Left ventricle myocardium inferior (tissue), 1 donor: ENCODE measurements at regions not wholly inside any gene's neighbourhood (a gene's known extent, or its start where the extent isn't known, plus 50 kb on each side); places are given as distances from the start of the nearest gene placed in this dataset.

Source experiments
- DNase-seq: peaks from one replicate; pipeline ENCODE4 v3.0.0-alpha.2; 2020
- H3K27ac ChIP-seq: fragments of 200-600 bp; replicated peaks from 2 replicates; pipeline ENCODE4 v1.8.0; 2021
- H3K27me3 ChIP-seq: fragments of 200-600 bp; 2 replicates; pipeline ENCODE4 v1.8.0; 2021; ENCODE audit warnings: low read depth
- H3K36me3 ChIP-seq: fragments of 200-600 bp; 2 replicates; pipeline ENCODE4 v1.8.0; 2021
- H3K4me1 ChIP-seq: fragments of 200-600 bp; 2 replicates; pipeline ENCODE4 v1.8.0; 2021
- H3K4me3 ChIP-seq: fragments of 200-600 bp; 2 replicates; pipeline ENCODE4 v1.8.0; 2021; ENCODE audit warnings: mild to moderate bottlenecking, moderate library complexity
- H3K9me3 ChIP-seq: fragments of 200-600 bp; replicated peaks from 2 replicates; pipeline ENCODE4 v1.8.0; 2021
- intact Hi-C: fragments of 100-400 bp; cut with micrococcal nuclease; formaldehyde crosslinking; loops from one replicate; pipeline ENCODE4 v1.11.0; 2022
- TF ChIP-seq, protein P1 (sequence below): fragments of 200-600 bp; IDR thresholded peaks from 2 replicates; pipeline ENCODE4 v1.8.0; 2021; ENCODE audit warnings: antibody characterized with exemption, mild to moderate bottlenecking, borderline replicate concordance
- donor health status: DM: no; HTN: yes; CAD: no; lungs with severe emphysema.

DNA sequence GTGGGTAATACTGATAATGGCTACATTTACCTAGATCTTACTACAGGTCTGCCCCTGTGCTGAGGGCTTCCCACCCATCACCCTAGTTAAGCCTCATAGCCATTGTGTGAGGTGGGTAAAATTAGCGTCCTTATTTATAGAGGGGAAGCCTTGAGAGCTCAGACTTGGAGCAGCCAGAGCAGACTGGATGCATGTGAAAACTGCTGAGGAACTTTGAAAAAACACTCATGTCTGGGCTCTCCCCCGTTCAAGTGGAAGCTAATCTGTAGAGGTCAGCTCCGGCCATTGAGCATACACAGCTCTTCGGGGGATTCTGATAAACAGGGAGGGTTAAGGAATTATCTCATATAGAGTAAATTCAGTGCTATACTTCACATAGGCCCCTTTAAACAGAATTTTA is 389.7 kb downstream of the RPS6KC1 start:
- intact Hi-C loops: no loop called here
- H3K9me3 ChIP-seq: no peaks in the 10 kb centered on the region
- H3K36me3 ChIP-seq: no peaks in the 10 kb centered on the region
- no peak overlapping the region for H3K4me3 ChIP-seq
- DNase-seq: no peak
- H3K27me3 ChIP-seq: peaks cover 4% of the 10 kb centered on the region
- TF ChIP-seq, protein P1, sequence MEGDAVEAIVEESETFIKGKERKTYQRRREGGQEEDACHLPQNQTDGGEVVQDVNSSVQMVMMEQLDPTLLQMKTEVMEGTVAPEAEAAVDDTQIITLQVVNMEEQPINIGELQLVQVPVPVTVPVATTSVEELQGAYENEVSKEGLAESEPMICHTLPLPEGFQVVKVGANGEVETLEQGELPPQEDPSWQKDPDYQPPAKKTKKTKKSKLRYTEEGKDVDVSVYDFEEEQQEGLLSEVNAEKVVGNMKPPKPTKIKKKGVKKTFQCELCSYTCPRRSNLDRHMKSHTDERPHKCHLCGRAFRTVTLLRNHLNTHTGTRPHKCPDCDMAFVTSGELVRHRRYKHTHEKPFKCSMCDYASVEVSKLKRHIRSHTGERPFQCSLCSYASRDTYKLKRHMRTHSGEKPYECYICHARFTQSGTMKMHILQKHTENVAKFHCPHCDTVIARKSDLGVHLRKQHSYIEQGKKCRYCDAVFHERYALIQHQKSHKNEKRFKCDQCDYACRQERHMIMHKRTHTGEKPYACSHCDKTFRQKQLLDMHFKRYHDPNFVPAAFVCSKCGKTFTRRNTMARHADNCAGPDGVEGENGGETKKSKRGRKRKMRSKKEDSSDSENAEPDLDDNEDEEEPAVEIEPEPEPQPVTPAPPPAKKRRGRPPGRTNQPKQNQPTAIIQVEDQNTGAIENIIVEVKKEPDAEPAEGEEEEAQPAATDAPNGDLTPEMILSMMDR: no peak
- H3K27ac ChIP-seq: no peak overlapping the region
- H3K4me1 ChIP-seq: no peaks in the 10 kb centered on the region

DNA sequence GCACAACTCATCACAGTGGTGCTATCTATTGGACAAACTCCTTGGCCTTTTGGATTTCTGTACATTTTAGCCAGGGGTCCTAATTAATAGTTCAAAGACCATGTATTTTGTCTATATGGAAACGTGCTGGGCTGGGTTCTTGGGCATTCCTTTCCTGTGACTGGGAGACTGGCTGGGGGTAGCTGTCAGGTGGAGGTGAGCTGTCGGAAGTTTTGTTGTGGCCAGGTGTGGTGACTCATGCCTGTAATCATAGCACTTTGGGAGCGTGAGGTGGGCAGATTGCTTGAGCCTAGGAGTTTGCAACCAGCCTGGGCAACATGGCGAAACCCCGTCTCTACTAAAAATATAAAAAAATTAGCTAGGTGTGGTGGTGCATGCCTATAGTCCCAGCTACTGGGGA is 392.4 kb downstream of the RPS6KC1 start:
- Histone ChIP-seq H3K27me3 (peaks cover 4% of the 10 kb centered on the region), H3K4me1 (no peaks in the 10 kb centered on the region), H3K4me3 (no peak overlapping the region), H3K27ac (no peak overlapping the region), H3K36me3 (no peaks in the 10 kb centered on the region), H3K9me3 (no peaks in the 10 kb centered on the region)
- TF ChIP-seq, protein P1: no peak
- DNase-seq: no peak
- intact Hi-C loops: no loop called here

DNA sequence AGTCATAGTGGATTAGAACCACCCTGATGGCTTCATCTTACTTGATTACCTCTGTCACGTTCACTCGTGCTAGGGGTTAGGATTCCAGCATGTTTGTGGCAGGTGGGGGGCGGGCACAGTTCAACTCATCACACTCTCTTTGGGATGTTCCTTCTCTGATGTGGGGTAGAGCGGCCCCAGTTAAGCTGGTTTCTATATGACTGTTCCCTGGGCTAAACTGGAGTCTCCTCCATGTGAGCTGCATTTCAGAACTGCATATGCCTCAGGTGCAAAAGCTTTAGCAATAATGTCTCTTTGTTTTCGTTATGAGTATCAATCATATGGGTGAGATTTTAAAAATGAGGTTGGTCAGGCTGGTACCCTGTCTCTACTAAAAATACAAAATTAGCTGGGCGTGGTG is 393.2 kb downstream of the RPS6KC1 start:
- TF ChIP-seq, protein P1: no peak
- DNase-seq: no peak
- no peaks in the 10 kb centered on the region for H3K4me1 ChIP-seq
- H3K27ac ChIP-seq: no peak overlapping the region
- H3K27me3 ChIP-seq: peaks cover 4% of the 10 kb centered on the region
- no peaks in the 10 kb centered on the region for H3K36me3 ChIP-seq
- intact Hi-C loops: no loop called here
- no peak overlapping the region for H3K4me3 ChIP-seq
- no peaks in the 10 kb centered on the region for H3K9me3 ChIP-seq

DNA sequence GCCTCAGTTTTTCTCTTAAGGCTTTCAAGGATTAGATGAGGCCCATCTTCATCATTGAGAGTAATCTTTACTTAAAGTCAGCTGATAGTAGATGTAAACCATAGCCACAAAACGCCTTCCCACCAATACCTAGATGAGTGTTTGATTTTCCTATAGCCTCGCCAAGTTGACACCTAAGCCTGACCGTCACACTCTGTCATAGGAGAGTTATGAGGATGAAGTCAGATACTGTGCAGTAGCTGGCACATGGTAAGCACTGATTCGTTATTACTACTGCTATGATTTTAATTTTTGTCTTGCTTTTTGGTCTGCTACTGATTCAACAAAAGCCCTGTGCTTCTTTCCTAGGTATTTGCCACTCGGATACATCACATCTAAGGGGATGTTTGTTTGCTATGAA is 395.5 kb downstream of the RPS6KC1 start:
- intact Hi-C loops: no loop called here
- no peak overlapping the region for H3K4me3 ChIP-seq
- H3K4me1 ChIP-seq: no peaks in the 10 kb centered on the region
- no peaks in the 10 kb centered on the region for H3K9me3 ChIP-seq
- H3K27ac ChIP-seq: no peak overlapping the region
- peaks cover 4% of the 10 kb centered on the region for H3K27me3 ChIP-seq
- no peaks in the 10 kb centered on the region for H3K36me3 ChIP-seq
- DNase-seq: no peak
- TF ChIP-seq, protein P1: no peak

DNA sequence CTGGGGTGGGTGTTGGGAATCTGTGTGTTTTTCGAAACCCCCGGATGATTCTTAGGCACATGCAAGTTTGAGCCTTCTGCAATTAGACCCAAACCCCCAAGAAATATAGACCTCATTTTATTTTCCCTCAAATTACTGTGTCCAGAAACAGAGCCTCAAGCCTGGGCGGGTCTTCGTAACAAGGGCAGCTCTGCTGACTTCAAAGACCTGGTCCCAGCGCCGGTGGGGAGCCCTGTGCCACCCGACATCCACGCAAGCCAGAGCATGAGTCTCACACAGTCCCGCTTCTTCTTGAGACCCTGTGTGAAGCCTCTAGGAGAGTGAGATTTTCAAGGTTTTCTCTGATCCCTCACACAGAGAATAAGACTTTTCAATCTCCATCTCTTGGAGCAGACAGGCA is 397.3 kb downstream of the RPS6KC1 start:
- intact Hi-C loops: no loop called here
- Histone ChIP-seq H3K36me3 (no peaks in the 10 kb centered on the region), H3K27ac (no peak overlapping the region), H3K27me3 (peaks cover 4% of the 10 kb centered on the region), H3K4me3 (no peak overlapping the region), H3K4me1 (no peaks in the 10 kb centered on the region), H3K9me3 (no peaks in the 10 kb centered on the region)
- TF ChIP-seq, protein P1: no peak
- DNase-seq: no peak

DNA sequence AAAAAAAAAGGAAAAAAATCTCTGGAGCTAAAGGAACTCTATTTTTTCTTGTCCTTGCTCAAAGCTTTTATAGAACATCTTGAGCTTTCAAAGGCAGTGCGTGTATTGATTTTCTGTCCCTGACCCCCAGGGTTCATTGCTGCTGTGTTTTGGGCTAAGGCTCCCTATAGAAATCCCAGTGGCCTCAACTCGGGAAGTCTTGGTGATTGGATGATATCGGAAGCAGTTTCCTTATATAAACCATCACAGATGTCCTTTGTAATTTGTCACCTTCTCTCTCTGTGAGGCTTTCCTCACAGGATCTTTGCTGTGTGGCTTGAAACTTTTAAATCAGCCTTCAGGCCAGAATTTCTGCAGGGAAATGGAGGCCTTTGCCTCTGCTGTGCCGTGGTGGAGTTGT is 397.7 kb downstream of the RPS6KC1 start:
- Histone ChIP-seq H3K4me3 (no peak overlapping the region), H3K4me1 (no peaks in the 10 kb centered on the region), H3K27ac (no peak overlapping the region), H3K36me3 (no peaks in the 10 kb centered on the region), H3K27me3 (peaks cover under 1% of the 10 kb centered on the region), H3K9me3 (no peaks in the 10 kb centered on the region)
- intact Hi-C loops: no loop called here
- no peak for DNase-seq
- TF ChIP-seq, protein P1: no peak
